GM12878 (cell line): ENCODE measurements at regions not wholly inside any gene's neighbourhood (a gene's known extent, or its start where the extent isn't known, plus 50 kb on each side); places are given as distances from the start of the nearest gene placed in this dataset.

Source experiments
- MTA3 ChIP-seq: IDR thresholded peaks from 2 replicates; pipeline ENCODE4 v1.6.1; 2012; ENCODE audit warnings: low read length, inconsistent platforms, borderline replicate concordance
- NBN ChIP-seq: fragments of 450-650 bp; IDR thresholded peaks from 2 replicates; pipeline ENCODE4 v1.6.1; 2016
- NRF1 ChIP-seq: conservative IDR thresholded peaks from 2 replicates; pipeline ENCODE4 v1.6.1; 2011; ENCODE audit warnings: mild to moderate bottlenecking, low read depth, low read length, improper control_type of control experiment
- PAX8 ChIP-seq: fragments of 450-650 bp; IDR thresholded peaks from 2 replicates; pipeline ENCODE4 v1.6.1; 2017; ENCODE audit warnings: mild to moderate bottlenecking, moderate library complexity
- RELA ChIP-seq: fragments of 450-650 bp; IDR thresholded peaks from 2 replicates; pipeline ENCODE4 v1.8.0; 2014; ENCODE audit warnings: borderline replicate concordance; ENCODE audit not compliant: partially characterized antibody
- RUNX3 ChIP-seq: IDR thresholded peaks from 2 replicates; pipeline ENCODE4 v1.6.1; 2012; ENCODE audit warnings: low read length, inconsistent platforms
- SIN3A ChIP-seq: IDR thresholded peaks from 2 replicates; pipeline ENCODE4 v1.6.1; 2012; ENCODE audit warnings: low read depth, low read length, improper control_type of control experiment
- SIX5 ChIP-seq: IDR thresholded peaks from 2 replicates; pipeline ENCODE4 v1.6.1; 2011; ENCODE audit warnings: mild to moderate bottlenecking, low read depth, low read length, moderate library complexity; ENCODE audit not compliant: severe bottlenecking
- SMAD1 ChIP-seq: fragments of 450-650 bp; IDR thresholded peaks from 2 replicates; pipeline ENCODE4 v1.6.1; 2018; ENCODE audit warnings: mild to moderate bottlenecking, low read depth; ENCODE audit not compliant: partially characterized antibody
- TF ChIP-seq, protein P1 (sequence below): IDR thresholded peaks from 2 replicates; pipeline ENCODE4 v1.6.1; 2011; ENCODE audit warnings: borderline replicate concordance, low read depth, mild to moderate bottlenecking, moderate library complexity, mixed read lengths, low read length; ENCODE audit not compliant: insufficient read depth; ENCODE audit errors: extremely low read length
- TF ChIP-seq, protein P2 (sequence below): fragments of 150-350 bp; IDR thresholded peaks from 2 replicates; pipeline ENCODE4 v1.6.1; 2016; ENCODE audit warnings: low read depth, low read length

- TF ChIP-seq SIN3A, result no peak
- TF ChIP-seq SMAD1, result no peak
- TF ChIP-seq NBN, result no peak
- TF ChIP-seq, protein P1, sequence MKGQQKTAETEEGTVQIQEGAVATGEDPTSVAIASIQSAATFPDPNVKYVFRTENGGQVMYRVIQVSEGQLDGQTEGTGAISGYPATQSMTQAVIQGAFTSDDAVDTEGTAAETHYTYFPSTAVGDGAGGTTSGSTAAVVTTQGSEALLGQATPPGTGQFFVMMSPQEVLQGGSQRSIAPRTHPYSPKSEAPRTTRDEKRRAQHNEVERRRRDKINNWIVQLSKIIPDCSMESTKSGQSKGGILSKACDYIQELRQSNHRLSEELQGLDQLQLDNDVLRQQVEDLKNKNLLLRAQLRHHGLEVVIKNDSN, result no peak
- TF ChIP-seq, protein P2, sequence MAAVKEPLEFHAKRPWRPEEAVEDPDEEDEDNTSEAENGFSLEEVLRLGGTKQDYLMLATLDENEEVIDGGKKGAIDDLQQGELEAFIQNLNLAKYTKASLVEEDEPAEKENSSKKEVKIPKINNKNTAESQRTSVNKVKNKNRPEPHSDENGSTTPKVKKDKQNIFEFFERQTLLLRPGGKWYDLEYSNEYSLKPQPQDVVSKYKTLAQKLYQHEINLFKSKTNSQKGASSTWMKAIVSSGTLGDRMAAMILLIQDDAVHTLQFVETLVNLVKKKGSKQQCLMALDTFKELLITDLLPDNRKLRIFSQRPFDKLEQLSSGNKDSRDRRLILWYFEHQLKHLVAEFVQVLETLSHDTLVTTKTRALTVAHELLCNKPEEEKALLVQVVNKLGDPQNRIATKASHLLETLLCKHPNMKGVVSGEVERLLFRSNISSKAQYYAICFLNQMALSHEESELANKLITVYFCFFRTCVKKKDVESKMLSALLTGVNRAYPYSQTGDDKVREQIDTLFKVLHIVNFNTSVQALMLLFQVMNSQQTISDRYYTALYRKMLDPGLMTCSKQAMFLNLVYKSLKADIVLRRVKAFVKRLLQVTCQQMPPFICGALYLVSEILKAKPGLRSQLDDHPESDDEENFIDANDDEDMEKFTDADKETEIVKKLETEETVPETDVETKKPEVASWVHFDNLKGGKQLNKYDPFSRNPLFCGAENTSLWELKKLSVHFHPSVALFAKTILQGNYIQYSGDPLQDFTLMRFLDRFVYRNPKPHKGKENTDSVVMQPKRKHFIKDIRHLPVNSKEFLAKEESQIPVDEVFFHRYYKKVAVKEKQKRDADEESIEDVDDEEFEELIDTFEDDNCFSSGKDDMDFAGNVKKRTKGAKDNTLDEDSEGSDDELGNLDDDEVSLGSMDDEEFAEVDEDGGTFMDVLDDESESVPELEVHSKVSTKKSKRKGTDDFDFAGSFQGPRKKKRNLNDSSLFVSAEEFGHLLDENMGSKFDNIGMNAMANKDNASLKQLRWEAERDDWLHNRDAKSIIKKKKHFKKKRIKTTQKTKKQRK, result no peak
- TF ChIP-seq RELA, result no peak
- no peak for TF ChIP-seq MTA3
- no peak for TF ChIP-seq SIX5
- no peak for TF ChIP-seq PAX8
- TF ChIP-seq NRF1, result no peak
- TF ChIP-seq RUNX3, result no peak
These were observed 61.2 kb upstream of the MAP10 start (continued) for GRCh38 chr1:232743999-232744398.
